Trophoblast cell (in vitro differentiated cells and primary cell): ENCODE measurements at regions not wholly inside any gene's neighbourhood (a gene's known extent, or its start where the extent isn't known, plus 50 kb on each side); places are given as distances from the start of the nearest gene placed in this dataset.

ENCODE experiments used
- DNase-seq, 2 donors: peaks; one replicate each; pipeline ENCODE4 v3.0.0-alpha.2; 2016
- H2AFZ ChIP-seq: 2 replicates; pipeline ENCODE4 v1.6.1; 2013; ENCODE audit warnings: low read length, moderate library complexity, mild to moderate bottlenecking; ENCODE audit not compliant: insufficient read depth, poor library complexity
- H2AK5ac ChIP-seq: 2 replicates; pipeline ENCODE4 v1.6.1; 2013; ENCODE audit warnings: mild to moderate bottlenecking, low read length
- H2BK120ac ChIP-seq: 2 replicates; pipeline ENCODE4 v1.6.1; 2013; ENCODE audit warnings: low read length, mild to moderate bottlenecking, moderate library complexity; ENCODE audit not compliant: insufficient read depth, poor library complexity
- H2BK12ac ChIP-seq: 2 replicates; pipeline ENCODE4 v1.6.1; 2013; ENCODE audit warnings: mild to moderate bottlenecking, low read length, moderate library complexity
- H2BK5ac ChIP-seq: 2 replicates; pipeline ENCODE4 v1.6.1; 2013; ENCODE audit warnings: low read length, low read depth, moderate library complexity, mild to moderate bottlenecking; ENCODE audit not compliant: poor library complexity
- H3K14ac ChIP-seq: 2 replicates; pipeline ENCODE4 v1.6.1; 2013; ENCODE audit warnings: mild to moderate bottlenecking, low read length
- H3K18ac ChIP-seq: 2 replicates; pipeline ENCODE4 v1.6.1; 2013; ENCODE audit warnings: mild to moderate bottlenecking, low read length
- H3K23ac ChIP-seq: 2 replicates; pipeline ENCODE4 v1.6.1; 2013; ENCODE audit warnings: low read length
- H3K27ac ChIP-seq: 2 replicates; pipeline ENCODE4 v1.5.1; 2013; ENCODE audit warnings: low read depth, mild to moderate bottlenecking, inconsistent platforms, low read length, moderate library complexity
- H3K27me3 ChIP-seq: 2 replicates; pipeline ENCODE4 v1.6.1; 2013; ENCODE audit warnings: inconsistent platforms, mild to moderate bottlenecking, low read length, moderate library complexity; ENCODE audit not compliant: insufficient read depth
- H3K36me3 ChIP-seq, 2 experiments: 1 replicate in 1 of 2; 2 replicates in 1 of 2; pipeline ENCODE4 v1.6.1; 2013; ENCODE audit warnings: low read length in 2 of 2, mild to moderate bottlenecking in 2 of 2, moderate library complexity in 1 of 2; ENCODE audit not compliant: insufficient read depth in 2 of 2, control insufficient read depth in 1 of 2
- H3K4ac ChIP-seq: 2 replicates; pipeline ENCODE4 v1.6.1; 2013; ENCODE audit warnings: low read depth, mild to moderate bottlenecking, low read length, moderate library complexity
- H3K4me1 ChIP-seq, 2 experiments: 1 replicate in 1 of 2; 2 replicates in 1 of 2; pipeline ENCODE4 v1.6.1; 2013; ENCODE audit warnings: low read length in 2 of 2, mild to moderate bottlenecking in 2 of 2, moderate library complexity in 1 of 2; ENCODE audit not compliant: insufficient read depth in 2 of 2, control insufficient read depth in 1 of 2
- H3K4me2 ChIP-seq: 2 replicates; pipeline ENCODE4 v1.6.1; 2013; ENCODE audit warnings: inconsistent platforms, mild to moderate bottlenecking, low read length, moderate library complexity
- H3K4me3 ChIP-seq: 2 replicates; pipeline ENCODE4 v1.5.1; 2013; ENCODE audit warnings: mild to moderate bottlenecking, low read depth, low read length, inconsistent platforms
- H3K79me1 ChIP-seq: one replicate; pipeline ENCODE4 v1.6.1; 2013; ENCODE audit warnings: low read length
- H3K79me2 ChIP-seq: 2 replicates; pipeline ENCODE4 v1.6.1; 2013; ENCODE audit warnings: low read length, mild to moderate bottlenecking; ENCODE audit not compliant: control insufficient read depth, insufficient read depth, poor library complexity
- H3K9ac ChIP-seq: 2 replicates; pipeline ENCODE4 v1.6.1; 2013; ENCODE audit warnings: mild to moderate bottlenecking, low read length
- H3K9me3 ChIP-seq: 2 replicates; pipeline ENCODE4 v1.6.1; 2013; ENCODE audit warnings: low read depth, mild to moderate bottlenecking, control low read depth, inconsistent platforms, low read length; ENCODE audit not compliant: insufficient read depth
- H4K12ac ChIP-seq: 2 replicates; pipeline ENCODE4 v1.6.1; 2013; ENCODE audit warnings: low read depth, mild to moderate bottlenecking, low read length, moderate library complexity
- H4K8ac ChIP-seq: 2 replicates; pipeline ENCODE4 v1.6.1; 2013; ENCODE audit warnings: low read depth, mild to moderate bottlenecking, low read length, moderate library complexity
- H4K91ac ChIP-seq: one replicate; pipeline ENCODE4 v1.6.1; 2013; ENCODE audit warnings: low read depth, mild to moderate bottlenecking, low read length, moderate library complexity
- WGBS: extraction: QIAGEN DNeasy Blood & Tissue Kit; methylation state at CpG from one replicate; pipeline ENCODE4 v1.1.7; 2013; ENCODE audit warnings: missing lambda C conversion rate; ENCODE audit not compliant: insufficient read length, insufficient coverage; ENCODE audit errors: extremely low coverage; 5-methylcytosine and 5-hydroxymethylcytosine counted together

DNA sequence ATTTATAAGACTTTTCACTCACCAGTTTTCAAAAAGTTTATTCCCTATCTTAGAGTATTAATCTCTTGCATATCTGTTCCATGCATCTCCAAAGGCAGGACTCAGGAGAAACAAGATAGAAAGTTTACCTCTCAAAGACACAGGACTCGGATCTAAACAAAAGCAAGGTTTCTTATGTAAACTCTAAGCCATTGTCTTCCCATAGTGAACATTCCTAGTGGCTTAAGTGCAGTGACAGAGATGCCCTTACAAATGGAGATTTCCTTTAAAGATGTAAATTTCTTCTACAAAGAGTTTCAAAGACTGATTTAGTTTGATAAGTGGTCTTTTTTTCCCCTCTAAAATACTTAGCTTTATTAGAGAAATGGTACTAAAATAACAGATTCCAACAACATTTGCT lies 209.8 kb downstream of the ACTR3B start:
- H3K27ac ChIP-seq: no peak overlapping the region
- no peaks in the 10 kb centered on the region for H3K79me2 ChIP-seq
- H3K36me3 ChIP-seq: no peaks in the 10 kb centered on the region
- H2AFZ ChIP-seq: no peak overlapping the region
- no peak overlapping the region for H3K9ac ChIP-seq
- DNase-seq: no peak
- no peak overlapping the region for H3K4me3 ChIP-seq
- no peak overlapping the region for H3K4ac ChIP-seq
- H4K8ac ChIP-seq: no peak overlapping the region
- H3K23ac ChIP-seq: no peak overlapping the region
- H3K27me3 ChIP-seq: no peaks in the 10 kb centered on the region
- no peak overlapping the region for H2BK120ac ChIP-seq
- no peak overlapping the region for H3K14ac ChIP-seq
- no peaks in the 10 kb centered on the region for H3K79me1 ChIP-seq
- H3K9me3 ChIP-seq: peaks cover 11% of the 10 kb centered on the region
- no peak overlapping the region for H3K4me2 ChIP-seq
- no peak overlapping the region for H2AK5ac ChIP-seq
- no peak overlapping the region for H4K12ac ChIP-seq
- no peak overlapping the region for H2BK5ac ChIP-seq
- H2BK12ac ChIP-seq: no peak overlapping the region
- no peak overlapping the region for H3K18ac ChIP-seq
- no peak overlapping the region for H4K91ac ChIP-seq
- WGBS: no CpG with 5 or more reads among the region's 1 CpG
- no peaks in the 10 kb centered on the region for H3K4me1 ChIP-seq

DNA sequence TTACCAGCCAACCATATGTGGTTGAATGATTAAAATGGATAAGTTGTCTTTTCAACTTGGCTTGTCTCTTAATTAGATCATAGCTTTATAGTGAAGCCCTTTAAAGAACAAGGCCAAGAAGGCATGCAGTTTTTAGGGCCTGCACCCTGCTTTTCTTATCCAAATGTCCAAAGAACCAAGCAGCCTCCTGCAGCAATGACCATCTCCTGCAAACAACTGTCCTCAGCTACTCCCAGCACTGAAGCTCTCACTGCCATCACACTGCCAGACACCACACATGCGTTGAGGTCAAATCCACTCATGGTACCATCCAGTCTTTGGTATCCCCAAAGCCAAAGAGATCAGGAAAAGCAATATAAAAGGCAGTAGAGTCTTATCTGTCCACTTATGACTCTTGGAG lies 210.3 kb downstream of the ACTR3B start:
- no peaks in the 10 kb centered on the region for H3K4me1 ChIP-seq
- H2BK120ac ChIP-seq: no peak overlapping the region
- no peak overlapping the region for H3K18ac ChIP-seq
- H3K14ac ChIP-seq: no peak overlapping the region
- no peak overlapping the region for H4K12ac ChIP-seq
- H2BK12ac ChIP-seq: no peak overlapping the region
- no peak overlapping the region for H3K27ac ChIP-seq
- H2AFZ ChIP-seq: no peak overlapping the region
- H3K4ac ChIP-seq: no peak overlapping the region
- H3K27me3 ChIP-seq: no peaks in the 10 kb centered on the region
- no peaks in the 10 kb centered on the region for H3K79me2 ChIP-seq
- H3K9me3 ChIP-seq: peaks cover 11% of the 10 kb centered on the region
- no peak for DNase-seq
- H3K36me3 ChIP-seq: no peaks in the 10 kb centered on the region
- H2AK5ac ChIP-seq: no peak overlapping the region
- no CpG with 5 or more reads among the region's 1 CpG for WGBS
- no peak overlapping the region for H4K91ac ChIP-seq
- no peak overlapping the region for H4K8ac ChIP-seq
- H2BK5ac ChIP-seq: no peak overlapping the region
- H3K79me1 ChIP-seq: no peaks in the 10 kb centered on the region
- no peak overlapping the region for H3K4me2 ChIP-seq
- H3K9ac ChIP-seq: no peak overlapping the region
- H3K23ac ChIP-seq: no peak overlapping the region
- H3K4me3 ChIP-seq: no peak overlapping the region

DNA sequence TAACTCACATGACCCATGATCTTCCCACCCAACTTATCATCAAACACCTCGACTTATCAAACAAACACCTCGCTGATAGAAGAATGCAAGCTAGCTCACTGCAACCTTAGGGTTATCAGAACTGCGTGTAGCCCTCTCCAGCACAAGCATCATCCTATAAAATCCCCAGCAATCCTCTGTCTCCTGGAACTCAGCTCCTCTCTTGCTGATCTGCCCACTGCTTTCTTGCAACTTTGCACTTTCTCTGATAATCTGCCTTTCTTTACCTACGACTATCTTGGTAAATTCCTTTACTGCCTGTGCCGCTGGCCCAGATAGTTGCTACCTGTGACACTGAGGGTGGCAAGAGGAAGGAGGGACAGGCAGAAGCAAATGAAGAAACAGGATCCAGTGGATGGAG lies 210.9 kb downstream of the ACTR3B start:
- Histone ChIP-seq H3K9me3 (peaks cover 11% of the 10 kb centered on the region), H3K79me2 (no peaks in the 10 kb centered on the region), H3K4me3 (no peak overlapping the region), H2AK5ac (no peak overlapping the region), H3K18ac (no peak overlapping the region), H3K4me1 (no peaks in the 10 kb centered on the region), H3K27me3 (no peaks in the 10 kb centered on the region), H2BK120ac (no peak overlapping the region), H2AFZ (no peak overlapping the region), H4K12ac (no peak overlapping the region), H3K4me2 (no peak overlapping the region), H4K8ac (no peak overlapping the region), H3K9ac (no peak overlapping the region), H3K36me3 (no peaks in the 10 kb centered on the region), H4K91ac (no peak overlapping the region), H3K23ac (no peak overlapping the region), H3K14ac (no peak overlapping the region), H3K4ac (no peak overlapping the region), H2BK12ac (no peak overlapping the region), H3K79me1 (no peaks in the 10 kb centered on the region), H3K27ac (no peak overlapping the region), H2BK5ac (no peak overlapping the region)
- DNase-seq: no peak
- WGBS: 100% methylated on average over 1 of the region's 5 CpGs

DNA sequence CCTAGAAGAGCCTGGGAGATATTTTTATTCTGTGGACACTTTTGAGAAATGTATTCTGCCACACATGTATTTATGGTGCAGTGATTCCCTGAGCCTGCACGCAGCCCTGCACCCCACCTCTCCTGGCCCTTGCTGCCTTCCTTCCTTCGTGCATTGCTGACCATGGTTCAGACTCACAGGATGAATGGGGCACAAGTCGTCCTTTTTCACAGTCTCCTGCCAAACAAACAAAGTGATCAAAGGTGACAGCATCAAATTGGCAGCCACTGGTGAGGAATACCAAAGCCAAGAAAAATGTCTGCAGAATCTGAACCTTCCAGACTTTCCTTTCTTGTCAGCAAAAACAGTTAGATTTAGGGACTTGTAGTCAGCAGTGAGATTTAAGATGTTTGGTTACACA lies 215.0 kb downstream of the ACTR3B start:
- WGBS: no CpG with 5 or more reads among the region's 3 CpGs
- Histone ChIP-seq H2BK12ac (no peak overlapping the region), H4K91ac (no peak overlapping the region), H2BK5ac (no peak overlapping the region), H3K14ac (no peak overlapping the region), H3K79me1 (no peaks in the 10 kb centered on the region), H3K23ac (no peak overlapping the region), H3K9ac (no peak overlapping the region), H3K4ac (no peak overlapping the region), H3K4me2 (no peak overlapping the region), H4K12ac (no peak overlapping the region), H3K27me3 (no peaks in the 10 kb centered on the region), H2BK120ac (no peak overlapping the region), H3K9me3 (peaks cover 10% of the 10 kb centered on the region), H2AK5ac (no peak overlapping the region), H3K4me1 (no peaks in the 10 kb centered on the region), H3K79me2 (no peaks in the 10 kb centered on the region), H3K18ac (no peak overlapping the region), H3K27ac (no peak overlapping the region), H3K36me3 (no peaks in the 10 kb centered on the region), H3K4me3 (no peak overlapping the region), H2AFZ (no peak overlapping the region), H4K8ac (no peak overlapping the region)
- DNase-seq: no peak
